ENCODE measurements at regions not wholly inside any gene's neighbourhood (a gene's known extent, or its start where the extent isn't known, plus 50 kb on each side); places are given as distances from the start of the nearest gene placed in this dataset.

DNA sequence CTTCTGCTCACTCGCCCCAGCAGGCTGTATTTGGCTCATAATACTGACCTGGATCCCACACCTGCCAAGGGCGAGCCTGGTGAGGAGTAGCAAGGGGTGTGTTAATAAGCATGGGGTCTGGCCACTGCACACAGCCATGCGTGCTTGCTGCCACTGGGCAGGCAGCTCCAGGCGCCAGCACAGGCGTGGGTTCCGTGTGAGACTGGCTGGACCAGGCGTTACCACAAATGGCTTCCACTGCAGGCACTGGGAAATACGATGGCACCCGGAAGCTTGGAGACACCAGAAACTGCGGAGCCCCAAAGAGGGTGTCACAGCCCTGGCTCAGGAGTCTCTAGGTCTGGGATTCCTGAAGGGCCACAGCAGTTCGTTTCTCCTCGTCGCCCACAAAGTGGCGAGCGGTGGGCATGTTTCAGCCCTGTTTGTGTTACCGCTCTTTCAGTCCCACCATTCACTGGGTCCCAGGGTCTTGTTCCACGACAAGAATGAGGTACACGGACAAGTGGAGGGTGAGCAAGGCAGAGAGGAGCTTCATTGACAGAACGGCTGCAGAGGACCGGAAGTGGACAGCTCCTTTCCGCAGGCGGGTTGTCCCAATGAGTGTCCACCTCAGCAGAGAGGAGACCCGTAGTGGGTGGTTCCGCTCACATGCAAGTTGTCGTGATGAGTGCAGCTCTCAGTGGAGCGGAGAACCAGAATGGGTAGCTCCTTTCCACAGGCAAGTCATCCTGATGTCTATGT is 428.9 kb downstream of the EPHA5 start:
- TF ChIP-seq, protein P1, sequence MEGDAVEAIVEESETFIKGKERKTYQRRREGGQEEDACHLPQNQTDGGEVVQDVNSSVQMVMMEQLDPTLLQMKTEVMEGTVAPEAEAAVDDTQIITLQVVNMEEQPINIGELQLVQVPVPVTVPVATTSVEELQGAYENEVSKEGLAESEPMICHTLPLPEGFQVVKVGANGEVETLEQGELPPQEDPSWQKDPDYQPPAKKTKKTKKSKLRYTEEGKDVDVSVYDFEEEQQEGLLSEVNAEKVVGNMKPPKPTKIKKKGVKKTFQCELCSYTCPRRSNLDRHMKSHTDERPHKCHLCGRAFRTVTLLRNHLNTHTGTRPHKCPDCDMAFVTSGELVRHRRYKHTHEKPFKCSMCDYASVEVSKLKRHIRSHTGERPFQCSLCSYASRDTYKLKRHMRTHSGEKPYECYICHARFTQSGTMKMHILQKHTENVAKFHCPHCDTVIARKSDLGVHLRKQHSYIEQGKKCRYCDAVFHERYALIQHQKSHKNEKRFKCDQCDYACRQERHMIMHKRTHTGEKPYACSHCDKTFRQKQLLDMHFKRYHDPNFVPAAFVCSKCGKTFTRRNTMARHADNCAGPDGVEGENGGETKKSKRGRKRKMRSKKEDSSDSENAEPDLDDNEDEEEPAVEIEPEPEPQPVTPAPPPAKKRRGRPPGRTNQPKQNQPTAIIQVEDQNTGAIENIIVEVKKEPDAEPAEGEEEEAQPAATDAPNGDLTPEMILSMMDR (IDR thresholded peaks at IDR 0.05): no peak
- TF ChIP-seq POLR2A (IDR thresholded peaks at IDR 0.05): no peak
- no peak for TF ChIP-seq POLR2AphosphoS5 (IDR thresholded peaks at IDR 0.05; ENCODE audit: insufficient read depth in 1 of 2, low read depth in 1 of 2)

Measured in vagina (tissue), 2 donors.